ENCODE measurements at regions not wholly inside any gene's neighbourhood (a gene's known extent, or its start where the extent isn't known, plus 50 kb on each side); places are given as distances from the start of the nearest gene placed in this dataset.
"Not testable (repeated sequence)": the region's sequence is repeated elsewhere in the genome, so short reads cannot be mapped to it uniquely, and the experiment has no call there.

DNA sequence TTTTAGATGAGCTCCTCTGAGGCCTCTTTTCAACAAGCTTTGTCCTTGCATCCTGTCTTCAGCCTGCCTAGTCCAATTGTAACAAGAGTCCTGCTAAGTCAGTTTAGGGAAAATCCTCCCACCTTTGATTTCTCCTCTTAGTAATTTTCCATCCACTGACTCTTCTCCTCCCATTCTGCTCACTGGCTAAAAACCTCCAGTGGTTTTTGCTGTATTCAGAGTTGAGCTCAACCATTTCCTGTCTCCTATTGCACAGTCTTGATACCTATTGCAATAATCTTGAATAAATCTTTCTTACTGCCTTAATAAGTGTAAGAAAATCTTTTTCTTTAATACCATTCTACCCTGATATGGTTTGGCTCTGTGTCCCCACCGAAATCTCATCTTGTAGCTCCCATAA lies 117.8 kb upstream of the ENPP6 start:
- no peak for DNase-seq

DNA sequence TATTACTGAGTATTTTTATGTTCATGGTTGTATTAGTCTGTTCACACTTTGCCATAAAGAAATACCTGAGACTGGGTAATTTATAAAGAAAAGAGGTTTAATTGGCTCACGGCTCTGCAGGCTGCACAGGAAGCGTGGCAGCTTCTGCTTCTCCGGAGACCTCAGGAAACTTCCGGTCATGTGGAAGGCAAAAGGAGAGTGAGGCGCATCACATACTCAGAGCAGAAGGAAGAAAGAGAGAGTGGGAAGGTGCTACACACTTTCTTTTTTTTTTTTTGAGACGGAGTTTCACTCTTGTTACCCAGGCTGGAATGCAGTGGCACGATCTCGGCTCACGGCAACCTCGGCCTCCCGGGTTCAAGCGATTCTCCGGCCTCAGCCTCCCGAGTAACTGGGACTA lies 115.8 kb upstream of the ENPP6 start:
- DNase-seq = not testable (repeated sequence)

DNA sequence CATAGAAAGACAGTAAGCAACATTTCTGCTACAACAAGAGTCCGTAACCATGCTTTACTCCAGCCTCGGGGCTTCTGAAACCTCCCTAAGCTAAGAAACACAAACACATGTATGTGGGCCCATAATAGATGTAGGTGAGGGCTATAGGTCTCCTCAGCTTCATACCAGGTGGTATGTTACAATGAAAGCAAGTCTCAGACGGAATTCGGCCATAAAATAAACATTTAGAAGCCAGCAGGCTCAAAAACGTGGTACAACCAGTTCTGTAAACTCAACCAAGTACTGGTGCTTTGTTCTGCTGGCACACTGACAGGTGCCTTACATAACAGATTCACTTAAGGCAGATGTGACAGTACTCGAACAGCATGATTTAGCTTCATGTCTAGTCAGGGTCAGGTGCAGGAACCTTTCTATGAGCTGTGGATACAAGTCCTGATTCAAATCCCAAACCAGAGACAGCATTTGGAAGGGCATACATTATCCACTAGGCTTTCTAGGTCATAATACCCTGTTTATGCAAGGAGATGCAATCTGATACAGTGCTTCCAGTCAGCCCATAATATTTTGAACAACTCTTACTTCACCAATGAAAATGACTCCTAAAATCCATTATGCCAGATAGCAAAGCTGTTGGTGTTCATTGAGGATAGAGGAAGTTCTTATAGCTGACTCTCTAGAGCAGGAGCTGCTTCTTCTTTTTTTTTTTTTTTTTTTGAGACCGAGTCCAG lies 113.8 kb upstream of the ENPP6 start:
- peak; percentile 51 to 52 for DNase-seq

DNA sequence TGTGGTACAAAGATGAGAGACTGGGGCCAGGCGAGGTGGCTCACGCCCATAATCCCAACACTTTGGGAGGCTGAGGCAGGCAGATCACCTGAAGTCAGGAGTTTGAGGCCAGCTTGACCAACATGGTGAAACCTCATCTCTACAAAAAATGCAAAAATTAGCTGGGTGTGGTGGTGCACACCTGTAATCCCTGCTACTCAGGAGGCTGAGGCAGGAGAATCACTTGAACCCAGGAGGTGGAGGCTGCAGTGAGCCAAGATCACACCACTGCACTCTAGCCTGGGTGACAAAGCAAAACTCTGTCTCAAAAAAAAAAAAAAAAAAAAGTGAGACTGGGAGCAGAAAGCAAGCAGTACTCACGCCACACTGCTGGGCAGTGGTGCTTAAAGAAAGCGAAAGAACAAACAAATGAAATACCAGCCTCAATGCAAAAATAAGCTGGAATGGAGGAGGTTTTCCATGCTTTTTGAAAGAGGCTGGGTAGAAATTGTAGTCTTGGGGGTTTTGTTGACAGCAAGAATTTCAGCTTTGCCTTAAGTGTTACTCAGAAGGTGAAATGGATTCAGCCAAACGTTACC lies 112.9 kb upstream of the ENPP6 start:
- not testable (repeated sequence) for DNase-seq

DNA sequence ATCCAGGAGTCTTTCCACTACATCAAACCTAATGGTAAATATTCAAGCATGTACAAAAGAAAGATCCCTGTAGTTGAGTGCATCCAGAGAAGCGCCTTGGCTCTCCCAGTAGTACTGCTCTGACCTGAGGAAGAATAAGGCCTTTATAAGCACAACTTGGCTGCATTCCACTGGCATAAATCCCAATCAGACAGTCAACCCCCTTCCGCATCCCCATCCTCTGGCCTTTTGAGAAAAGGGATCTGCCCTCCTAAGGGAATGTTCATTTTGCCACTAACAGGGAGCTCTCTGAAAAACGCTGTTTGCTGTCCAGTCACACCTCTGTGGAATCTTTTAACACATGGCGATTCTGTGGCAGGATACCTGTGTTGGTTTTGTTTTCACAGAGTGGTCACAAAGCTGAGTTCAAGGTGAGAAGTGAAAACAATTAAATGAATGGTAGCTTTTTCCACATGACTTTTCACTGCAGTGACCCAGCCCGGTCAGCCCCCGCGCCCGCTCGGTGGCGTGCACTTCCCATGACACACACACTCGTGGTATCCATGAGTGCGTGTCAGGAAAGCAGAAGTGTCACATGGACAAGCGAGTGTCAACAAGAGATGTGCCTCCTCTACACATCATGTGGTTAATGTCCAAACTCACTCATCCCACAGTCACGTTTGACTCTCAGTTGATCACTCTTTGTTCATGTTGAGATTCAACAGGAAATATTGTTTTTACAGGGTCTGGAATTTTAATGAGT lies 112.2 kb upstream of the ENPP6 start:
- DNase-seq = no peak

DNA sequence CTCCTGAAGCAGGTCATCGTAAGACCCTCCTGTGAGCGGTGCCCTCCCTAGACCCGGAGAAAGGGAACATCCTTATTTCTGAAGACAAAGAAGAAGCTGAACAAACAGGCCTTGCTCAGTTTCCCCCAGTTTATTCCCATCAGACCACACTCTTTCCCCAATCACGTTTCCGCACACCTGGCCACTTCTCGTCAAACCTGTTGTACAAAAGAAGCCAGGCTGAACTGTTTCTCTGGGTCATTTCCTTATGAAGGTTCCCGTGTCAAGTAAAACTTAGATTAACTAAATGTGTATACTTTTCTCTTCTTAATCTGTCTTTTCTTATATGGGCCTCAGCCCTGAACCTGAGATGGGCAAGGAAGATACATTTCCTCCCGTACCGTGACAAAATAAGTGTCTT lies 111.6 kb upstream of the ENPP6 start:
- DNase-seq = no peak

DNA sequence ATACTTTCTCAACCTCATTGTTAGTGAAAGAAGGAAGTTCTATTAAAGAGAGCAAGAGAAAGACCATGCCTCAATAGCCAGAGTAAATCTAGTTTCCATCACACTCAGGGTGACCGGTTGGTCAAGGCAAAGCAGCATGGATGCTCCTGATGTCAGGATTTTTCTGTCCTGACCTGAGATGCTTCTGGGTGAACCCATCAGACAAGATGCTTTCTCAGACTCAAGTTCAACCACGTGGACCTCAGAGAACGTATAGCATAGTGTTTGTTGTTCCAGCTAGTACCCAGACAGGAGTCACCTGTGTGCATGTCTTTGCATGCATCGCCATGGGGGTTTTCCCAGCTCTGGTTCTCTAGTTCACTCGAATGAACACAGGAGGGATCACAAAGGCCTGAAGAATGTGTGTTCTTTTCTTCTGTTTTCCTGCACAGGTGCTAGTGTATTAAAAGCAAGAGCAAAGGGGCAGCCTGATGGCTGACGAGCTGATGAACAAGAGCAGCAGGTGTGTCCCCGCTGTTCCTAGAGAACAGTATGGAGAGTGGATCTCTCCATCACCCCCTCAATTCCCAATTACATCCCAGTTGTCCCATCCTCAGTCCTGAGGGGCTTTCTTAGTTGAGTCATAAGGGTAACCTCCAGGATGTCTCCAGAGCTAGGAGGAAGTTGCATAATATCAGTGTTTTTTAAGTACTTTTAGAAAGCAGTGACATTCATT lies 110.5 kb upstream of the ENPP6 start:
- DNase-seq = no peak

DNA sequence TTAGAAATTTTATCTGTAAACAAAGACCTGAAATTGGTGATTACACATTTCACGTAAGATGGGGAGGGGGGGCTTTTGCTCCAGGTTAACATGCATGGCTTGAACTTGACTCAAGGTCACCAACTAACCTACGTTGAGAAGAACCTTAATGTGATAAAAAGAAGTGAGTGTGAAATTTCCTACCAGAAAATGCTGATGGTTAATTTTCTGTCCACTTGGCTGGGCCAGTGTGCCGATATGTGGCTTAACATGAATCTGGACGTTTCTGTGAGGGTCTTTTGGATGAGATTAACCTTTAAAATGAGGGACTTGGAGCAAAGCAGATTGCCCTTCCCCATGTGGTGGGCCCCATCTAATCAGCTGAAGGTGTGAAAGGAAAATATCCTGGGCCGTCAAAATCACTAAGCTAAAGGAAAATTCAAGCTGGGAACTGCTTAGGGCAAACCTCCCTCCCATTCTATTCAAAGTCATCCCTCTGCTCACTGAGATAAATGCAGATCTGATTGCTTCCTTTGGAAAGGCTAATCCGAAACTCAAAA lies 107.3 kb upstream of the ENPP6 start:
- no peak for DNase-seq

DNA sequence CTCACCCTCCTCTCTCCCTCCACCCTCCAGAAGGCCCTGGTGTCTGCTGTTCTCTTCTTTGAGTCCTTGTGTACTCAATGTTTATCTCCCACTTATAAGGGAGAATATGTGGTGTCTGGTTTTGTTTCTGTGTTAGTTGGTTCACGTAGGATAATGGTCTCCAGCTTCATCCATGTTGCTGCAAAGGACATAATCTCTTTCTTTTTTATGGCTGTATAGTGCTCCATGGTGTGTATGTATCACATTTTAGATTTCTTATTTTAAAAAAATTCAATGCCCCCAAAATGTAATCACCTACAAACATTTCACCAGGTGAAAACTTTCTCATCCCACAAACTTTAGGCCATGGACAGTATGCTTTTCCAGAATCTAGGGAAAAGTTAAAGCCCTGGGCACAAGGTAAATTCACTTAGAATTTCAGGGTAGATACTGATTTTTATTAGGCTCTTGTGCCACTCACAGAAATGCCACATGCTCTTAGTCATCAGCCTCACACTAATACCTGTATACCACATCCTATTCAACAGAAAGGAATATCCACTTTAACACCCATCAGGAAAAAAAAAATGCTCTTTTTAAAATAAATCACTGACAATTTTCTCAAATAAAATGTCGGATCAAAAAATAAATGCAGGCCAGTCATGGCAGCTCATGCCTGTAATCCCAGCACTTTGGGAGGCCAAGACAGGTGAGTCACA lies 104.8 kb upstream of the ENPP6 start:
- no peak for DNase-seq

DNA sequence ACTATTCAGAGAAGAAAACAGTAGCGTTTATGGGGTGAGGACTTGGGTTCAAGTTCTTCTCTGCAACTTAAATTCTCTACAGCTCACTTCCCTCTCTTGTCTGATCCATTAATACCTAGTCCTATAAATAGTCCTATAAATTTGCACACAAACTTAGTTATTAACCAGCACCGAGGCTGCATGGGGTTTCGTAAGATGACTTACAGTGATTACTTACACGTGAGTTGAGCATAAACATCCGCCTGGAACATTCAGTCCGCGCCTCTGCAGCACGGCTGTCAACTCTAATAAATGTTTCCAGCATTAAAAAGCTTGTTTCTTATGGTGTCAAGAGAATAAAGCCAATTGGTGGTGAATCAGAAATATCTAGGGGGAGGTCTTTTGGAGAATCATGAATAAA lies 103.0 kb upstream of the ENPP6 start:
- DNase-seq = no peak

DNA sequence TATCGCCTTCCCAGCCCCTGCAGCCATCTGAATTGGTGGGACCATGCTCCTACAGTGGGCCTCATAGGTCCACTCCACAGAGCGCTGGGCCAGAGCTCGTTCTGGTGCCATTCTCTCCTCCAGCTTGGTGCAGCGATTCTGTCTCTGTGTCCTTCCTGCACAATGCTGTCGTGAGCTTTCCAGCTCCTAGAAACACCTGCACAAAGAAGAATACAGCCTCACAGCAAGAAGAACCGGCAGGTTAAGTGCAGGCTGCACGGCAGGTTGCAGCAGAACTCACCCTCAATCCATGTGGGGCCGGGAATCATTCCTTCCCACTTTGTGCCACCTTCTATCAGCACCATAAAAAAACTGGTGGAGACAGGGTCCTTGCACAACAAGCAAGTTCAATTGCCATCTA lies 101.2 kb upstream of the ENPP6 start:
- DNase-seq = no peak

DNA sequence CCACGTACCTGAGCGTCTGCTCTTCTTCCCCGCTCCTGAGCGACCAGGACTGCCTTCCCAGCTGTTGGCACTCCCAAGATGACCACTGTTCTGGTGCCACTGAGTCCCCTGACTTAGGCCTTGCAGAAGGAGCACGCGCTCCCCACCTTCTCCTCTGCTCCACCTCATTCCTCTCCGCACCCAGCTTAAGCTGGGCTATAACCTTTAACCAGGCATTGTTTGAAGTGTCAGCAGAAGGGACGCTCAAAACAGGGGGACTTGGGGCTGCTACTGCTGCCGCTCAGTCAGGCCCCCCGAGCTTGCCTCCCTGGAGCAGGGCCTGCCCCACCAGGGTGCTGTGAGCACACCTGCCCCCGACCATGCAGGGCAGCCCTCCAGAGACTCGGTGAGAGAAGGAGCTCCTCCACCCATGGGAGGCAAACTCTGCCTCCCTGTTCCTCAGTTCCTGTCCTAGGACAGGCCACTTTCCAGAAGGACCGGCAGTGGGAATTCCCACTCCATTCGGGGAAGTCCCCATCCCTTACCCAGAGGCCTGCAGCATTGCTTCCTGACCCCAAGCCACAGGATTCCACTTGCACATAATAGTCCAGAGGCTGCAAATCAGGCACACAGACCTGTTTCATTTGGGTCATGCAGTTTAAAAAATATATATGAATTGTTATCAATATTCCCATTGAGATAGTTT lies 99.7 kb upstream of the ENPP6 start:
- DNase-seq = no peak

DNA sequence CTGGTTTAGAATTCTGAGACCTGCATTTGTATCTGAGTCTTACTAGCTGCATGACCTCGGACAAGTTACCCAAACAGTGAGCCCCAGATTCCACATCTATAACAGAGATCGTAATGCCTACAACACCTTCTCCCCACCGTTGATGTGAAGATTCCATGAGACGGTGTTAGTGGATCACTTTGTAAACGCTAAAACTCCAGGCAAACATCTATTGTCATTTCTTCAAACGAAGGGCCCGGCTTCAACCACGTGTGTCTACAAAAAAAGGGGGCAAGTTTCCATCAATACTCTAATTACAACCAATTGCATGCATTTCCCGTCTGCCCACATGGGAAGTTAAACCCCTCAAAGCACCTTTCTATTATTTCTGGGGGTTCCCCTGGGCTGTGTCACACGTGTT lies 99.1 kb upstream of the ENPP6 start:
- no peak for DNase-seq

DNA sequence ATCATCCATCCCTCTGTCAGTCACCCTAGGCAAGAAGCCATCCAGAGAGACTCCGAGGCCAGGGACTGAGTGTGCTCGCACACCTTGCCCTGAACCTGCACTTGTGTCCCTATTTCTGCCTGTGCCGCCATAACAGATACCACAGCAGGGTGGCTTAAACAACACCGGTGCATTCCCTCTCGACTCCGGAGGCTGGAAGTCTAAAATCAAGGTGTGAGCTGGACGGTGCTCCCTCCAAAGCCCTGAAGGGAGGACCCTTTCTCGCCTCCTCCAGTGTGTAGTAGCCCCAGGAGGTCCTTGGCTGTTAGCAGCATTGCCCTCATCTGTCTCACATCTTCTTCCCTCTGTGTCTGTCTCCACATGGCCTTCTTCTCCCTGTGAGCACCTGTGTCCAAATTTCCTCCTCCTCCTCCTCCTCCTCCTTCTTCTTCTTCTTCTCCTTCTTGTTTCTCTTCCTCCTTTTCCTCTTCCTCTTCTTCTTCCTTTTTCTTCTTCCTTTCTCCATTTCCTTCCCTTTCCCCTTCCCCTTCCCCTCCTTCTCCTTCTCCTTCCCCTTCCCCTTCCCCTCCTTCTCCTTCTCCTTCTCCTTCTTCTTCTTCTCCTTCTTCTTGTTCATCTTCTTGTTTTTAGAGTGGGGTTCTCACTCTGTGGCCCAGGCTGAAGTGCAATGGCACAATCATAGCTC lies 98.1 kb upstream of the ENPP6 start:
- DNase-seq = no peak

DNA sequence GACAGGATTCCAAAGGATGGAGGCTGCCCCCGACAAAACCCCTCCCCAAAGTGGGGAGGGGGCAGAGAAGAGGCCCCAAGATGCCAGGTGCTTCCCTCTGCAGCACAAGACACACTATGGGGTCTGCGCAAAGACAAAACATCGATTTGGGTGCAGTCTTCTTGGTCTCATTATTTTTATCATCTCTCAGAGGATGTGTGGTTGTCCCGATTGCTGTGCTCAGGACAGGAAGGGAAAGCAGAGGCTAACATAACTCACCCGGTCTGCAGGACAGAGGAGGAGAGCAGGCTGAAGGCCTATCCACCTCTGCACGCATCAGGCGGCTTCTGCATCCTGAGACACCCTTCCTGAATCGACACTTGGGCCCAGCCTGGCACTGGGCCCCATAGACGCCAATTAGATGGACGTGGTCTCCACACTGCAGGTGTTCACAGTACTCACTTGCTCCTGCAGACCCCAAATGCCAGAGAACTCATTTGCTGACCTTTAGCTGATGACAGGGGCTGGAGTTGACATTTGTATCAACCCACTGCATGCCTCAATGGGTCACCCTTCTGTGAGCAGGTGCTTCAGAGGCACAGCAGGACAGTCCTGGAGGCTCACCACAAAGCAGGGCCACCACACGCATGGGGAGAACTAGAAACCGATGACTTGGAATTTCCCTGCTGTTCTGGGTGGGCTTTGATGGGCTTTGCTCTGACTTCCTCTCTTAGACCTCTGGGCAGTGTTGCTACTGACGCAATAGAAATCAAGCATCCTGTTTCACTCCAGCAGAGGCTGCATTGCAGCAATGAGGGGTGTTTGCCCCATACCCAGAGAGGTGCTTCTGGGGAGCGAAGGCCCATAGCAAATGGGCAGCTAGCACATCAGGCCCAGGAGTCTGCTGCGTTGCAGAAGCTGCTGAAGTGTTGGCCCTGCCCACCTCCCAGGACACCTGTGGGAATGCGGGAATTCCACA lies 96.3 kb upstream of the ENPP6 start:
- DNase-seq = no peak

DNA sequence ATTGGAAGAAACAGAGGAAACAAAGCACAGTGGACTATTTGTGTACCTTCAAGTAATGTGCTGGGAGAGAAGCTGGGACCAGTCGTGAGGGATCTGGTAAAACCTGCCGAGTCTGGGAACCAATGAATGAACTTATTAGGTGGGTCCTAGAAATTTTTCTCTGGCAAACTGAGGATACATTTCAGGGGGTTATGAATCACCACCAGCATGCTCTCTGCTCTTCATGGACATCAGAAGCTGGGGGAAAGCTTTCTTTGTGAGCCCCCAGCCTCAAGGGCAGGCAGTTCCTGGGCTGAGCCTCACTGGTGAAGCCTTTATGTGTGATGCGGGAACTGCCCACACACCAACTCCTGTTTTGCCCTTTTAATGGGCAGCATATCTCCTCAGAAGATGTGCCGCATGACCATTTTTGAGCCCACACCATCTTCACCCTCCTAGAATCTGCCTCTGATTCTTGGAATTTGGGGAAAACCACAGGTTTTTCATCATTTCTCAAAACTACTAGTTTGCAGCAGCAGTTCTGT lies 95.4 kb upstream of the ENPP6 start:
- no peak for DNase-seq

DNA sequence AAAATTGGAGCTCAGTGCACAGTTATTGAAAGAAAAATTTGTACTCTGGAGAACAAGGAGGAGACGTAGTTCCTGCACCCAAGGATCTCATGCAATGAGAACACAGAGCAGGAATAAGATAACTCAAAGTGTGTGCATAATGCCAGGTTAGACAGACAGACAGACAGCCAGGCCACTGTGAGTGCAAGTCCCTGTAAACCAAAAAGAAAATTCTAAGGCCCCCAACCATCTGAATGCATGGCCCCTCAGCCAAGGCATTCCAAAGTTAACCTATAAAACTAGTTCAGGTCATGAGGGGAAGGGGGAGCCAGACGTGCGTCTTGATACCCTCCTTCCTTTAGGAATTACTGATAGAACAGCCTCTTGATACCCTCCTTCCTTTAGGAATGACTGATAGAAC lies 94.5 kb upstream of the ENPP6 start:
- no peak for DNase-seq

DNA sequence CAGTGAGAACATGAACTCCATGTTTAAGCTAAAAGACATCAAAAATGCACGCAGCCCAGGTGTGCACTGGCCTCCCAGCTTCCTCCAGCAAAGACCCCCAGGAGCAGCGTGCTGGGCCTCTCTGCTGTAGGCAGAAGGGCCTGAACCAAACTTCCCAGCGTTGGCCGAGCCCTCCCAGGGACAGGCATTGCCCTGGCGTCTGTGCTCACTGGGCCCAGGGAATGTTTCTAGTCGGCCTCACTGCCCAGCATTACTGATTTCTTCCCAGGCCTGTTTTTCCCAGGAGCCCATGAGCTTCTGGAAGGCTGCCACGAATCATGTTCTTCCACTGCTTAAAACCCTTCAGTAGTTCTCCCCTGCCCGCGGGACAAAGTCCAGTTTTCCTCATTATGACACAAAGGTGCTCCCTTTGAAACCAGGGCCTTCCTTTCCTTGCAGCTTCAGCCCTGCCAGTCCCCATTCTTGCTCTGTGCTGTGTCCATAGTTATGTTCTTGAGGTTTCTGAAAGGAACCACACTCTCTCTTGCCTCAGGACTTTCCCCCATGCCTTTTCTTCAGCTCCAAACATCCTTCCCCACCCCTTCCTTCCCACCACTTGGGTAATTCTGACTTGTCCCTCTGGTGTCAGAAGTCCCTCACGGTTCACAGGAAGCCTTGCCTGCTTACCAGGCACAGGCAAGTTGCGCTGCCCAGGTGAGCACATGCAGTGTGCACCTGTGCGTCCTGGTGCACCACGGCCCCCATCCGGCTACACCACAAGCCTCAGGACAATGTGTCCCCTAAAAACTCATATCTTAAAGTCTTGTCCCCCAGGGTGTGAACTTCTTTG lies 93.4 kb upstream of the ENPP6 start:
- no peak for DNase-seq

Measured in right lung (tissue), 2 donors.